ENCODE measurements at regions not wholly inside any gene's neighbourhood (a gene's known extent, or its start where the extent isn't known, plus 50 kb on each side); places are given as distances from the start of the nearest gene placed in this dataset.
A peak's percentile ranks its signal among the peaks of the same experiment; 100 is the strongest.
"Not testable (repeated sequence)": the region's sequence is repeated elsewhere in the genome, so short reads cannot be mapped to it uniquely, and the experiment has no call there.

DNA sequence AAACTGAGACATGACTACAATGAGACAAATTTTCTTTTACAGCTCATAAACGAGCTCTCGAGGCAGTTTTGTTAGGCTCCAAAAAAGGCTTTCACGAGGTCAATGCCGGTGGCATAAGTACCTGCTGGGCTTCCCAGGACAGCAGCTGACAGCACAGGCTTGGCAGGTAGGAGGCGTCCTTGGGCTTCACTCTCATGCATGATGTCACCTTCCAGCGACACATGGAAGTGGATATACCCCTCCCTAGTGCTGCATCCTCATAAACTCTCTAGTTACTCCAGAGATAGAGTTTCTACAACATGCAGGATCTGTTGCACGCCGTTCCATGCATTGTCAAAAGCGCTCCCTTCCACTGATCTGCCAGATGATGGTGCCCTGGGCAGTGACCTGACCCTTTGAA, 112.5 kb upstream of the PAXBP1 start:
- no peak for DNase-seq (ENCODE audit: low read depth, low spot score)

DNA sequence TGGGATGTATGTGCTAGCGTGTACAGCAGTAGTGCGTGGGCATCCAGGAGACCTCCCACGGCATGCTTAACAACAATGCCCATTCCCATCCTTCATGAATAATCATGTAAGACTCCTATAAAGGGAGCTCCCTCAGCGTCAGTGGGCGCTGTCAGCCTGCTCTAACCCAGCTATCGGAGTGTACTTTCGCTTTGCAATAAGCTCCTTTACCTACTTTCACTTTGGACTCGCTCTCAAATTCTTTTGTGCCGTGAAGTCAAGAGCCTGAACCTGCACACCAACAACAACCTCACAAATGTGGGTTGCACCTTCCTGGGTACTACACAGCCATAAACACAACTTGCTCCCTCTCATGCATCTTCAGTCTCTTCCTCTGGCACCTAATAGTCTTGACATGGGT, 114.8 kb upstream of the PAXBP1 start:
- DNase-seq (ENCODE audit: low read depth, low spot score): no peak

DNA sequence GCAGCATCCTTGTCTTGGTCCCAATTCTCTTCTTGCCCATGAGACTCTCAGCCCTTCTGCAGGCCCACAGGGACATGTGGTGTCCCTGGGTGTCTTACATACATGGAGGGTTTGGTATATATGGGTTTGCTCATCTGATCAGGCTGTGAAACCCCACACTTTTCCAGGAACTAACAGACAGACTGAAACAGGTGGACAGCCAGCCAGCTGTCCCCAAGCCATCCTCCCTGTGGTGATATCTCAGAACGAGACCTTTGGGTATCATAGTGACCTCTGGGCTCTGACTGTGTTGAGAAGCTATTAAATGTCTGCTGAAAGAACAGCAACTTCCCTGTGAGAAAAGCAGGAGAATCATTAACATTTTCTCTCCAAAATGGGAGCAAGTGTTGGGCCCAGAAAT, 115.5 kb upstream of the PAXBP1 start:
- DNase-seq (ENCODE audit: low read depth, low spot score): no peak

DNA sequence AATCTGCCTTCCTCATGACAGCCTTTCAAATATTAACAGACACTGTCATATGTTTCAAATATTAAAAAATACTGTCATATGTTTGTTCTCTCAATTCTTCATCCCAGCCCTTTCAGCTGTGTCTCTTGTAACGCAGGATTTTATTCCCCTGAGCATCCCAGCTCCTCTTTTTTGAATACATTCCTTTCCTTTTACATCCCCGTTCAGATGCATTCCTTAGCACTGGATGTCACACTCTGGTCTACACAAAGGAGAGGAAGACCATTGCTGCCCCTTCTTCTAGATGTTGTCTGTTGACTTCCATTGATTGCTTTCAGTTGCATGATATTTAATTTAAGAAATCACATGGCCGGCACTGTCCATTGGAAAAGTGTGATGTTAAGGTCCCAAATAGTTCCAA, 117.4 kb upstream of the PAXBP1 start:
- peak; percentile 15 for DNase-seq (ENCODE audit: low read depth, low spot score)

DNA sequence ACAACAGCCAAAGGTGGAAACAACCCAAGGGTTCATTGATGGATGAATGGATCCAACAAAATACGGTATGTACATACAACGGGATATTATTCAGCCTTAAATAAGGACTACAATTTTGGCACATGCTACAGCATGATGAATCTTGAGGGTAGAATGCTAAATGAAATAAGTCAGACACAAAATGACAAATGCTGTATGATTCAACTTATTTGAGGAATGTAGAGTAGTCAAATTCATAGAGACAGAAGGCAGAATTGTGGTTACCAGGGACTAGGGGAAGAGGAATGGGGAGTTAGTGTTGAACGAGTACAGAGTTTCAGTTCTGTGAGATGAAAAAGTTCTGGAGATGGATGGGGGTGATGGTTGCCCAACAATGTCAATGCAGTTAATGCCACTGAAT, 118.0 kb upstream of the PAXBP1 start:
- peak; percentile 11 for DNase-seq (ENCODE audit: low read depth, low spot score)

DNA sequence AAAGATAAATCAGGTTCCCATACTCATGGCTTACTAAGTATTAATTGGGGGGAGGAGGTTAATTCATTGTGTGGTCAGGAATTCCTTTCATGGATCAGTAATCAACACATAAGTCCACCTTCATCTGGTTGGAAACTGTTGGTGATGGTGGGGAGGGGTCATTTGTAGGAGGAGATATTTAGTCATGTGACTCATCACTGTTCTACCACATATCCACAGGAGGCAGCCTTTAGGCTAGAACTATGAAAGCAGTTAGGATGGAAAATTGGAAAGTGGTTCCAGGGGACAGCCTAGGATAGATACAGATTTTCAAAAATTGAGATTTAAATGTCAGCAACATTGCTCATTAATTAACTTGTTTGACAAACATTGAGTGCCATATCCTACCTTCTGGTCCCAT, 122.8 kb upstream of the PAXBP1 start:
- DNase-seq (ENCODE audit: low read depth, low spot score): no peak

DNA sequence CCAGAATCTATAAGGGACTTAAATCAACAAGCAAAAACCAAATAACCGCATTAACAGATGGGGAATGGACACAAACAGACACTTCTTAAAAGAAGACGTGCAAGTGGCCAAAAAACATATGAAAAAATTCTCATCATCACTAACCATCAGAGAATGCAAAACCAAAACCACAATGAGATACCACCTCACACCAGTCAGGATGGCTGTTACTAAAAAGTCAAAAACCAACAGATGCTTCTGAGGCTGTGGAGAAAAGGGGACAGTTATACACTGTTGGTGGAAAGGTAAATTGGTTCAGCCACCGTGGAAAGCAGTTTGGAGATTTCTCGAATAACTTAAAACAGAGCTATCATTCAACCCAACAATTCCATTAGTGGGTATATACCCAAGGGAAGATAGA, 124.9 kb upstream of the OLIG2 start:
- no peak for DNase-seq (ENCODE audit: low read depth, low spot score)

DNA sequence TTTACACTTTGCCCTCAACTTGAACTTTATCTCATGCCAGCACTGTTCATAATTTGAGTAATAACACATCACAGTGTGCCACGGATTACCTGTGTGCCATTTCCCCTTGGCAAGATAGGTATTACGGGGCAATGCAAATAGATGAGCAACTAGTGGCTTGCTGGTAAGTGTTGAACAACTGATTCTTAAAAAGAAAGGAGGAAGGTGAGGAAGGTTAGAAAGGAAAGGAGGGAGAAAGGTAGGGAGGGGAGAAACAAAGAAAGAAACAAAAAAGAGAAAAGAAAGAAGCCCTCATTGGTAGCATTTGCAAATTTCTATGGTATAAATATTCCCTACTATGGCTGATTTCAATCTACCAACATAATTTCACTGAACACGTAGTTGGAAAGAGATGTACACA, 118.2 kb upstream of the OLIG2 start:
- no peak for DNase-seq (ENCODE audit: low read depth, low spot score)

DNA sequence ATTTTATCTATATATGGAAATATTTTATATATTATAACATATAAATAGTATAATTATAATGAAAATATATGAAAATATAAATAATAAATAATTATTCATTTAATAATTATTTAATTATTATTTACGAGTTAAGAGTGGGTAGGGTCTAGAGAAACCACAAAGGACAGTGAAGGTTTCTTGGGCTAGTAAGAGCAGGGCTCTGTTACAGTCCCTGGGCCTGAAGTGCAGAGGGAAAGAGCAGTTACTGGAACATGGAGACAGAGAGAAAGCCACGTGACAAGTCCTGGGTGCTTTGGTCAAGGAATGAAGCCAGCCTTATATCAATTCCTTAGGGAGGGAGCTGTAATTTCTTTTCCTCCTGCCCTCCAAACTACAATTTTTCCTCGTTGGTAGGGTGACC, 117.2 kb upstream of the OLIG2 start:
- no peak for DNase-seq (ENCODE audit: low read depth, low spot score)

DNA sequence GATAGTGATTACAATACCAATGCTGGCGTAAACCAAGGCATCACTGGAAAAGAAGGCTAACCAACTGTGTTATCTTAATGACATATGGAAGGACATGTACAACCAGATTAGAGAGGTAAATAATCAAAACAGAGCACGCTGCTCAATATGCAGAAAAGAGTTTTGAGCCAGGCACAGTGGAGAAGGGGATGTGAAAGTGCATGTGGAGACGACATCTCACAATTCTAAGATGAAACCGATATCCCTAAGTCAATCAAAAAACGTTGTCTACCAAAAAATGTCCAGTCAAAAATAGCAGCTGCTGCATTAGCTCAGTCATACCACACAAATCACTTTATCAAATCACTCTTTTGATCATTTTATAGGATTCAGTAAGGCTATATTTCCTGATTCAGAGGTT, 116.3 kb upstream of the OLIG2 start:
- DNase-seq (ENCODE audit: low read depth, low spot score): no peak

DNA sequence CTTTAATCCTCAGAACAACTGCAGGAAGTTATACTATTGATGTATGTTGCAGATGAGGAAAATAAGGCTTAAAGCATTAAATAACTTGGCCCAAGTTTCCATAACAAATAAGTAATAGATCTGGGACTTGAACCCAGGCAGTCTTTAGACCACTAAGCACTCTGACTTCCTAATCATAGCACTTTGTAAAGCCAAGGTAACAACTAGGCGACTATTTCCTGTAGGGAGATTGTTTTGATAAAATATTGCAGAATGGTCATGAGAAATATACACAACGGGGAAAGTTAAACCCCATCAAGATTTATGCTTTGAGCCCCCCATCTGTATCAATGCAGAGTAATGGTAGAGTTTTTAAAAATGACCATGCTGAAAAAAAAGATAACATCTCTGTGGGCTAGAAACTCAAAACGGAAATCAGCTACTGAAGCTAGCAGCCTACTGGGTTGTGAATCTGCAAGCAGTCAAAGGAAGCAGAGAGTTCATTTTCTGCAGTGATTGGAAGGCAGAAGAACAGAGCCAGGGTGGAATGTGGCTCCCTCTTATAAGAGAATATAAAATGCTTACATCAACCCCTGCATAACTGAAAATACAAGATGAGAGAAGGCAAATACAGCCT, 111.2 kb upstream of the OLIG2 start:
- no peak for DNase-seq (ENCODE audit: low read depth, low spot score)

DNA sequence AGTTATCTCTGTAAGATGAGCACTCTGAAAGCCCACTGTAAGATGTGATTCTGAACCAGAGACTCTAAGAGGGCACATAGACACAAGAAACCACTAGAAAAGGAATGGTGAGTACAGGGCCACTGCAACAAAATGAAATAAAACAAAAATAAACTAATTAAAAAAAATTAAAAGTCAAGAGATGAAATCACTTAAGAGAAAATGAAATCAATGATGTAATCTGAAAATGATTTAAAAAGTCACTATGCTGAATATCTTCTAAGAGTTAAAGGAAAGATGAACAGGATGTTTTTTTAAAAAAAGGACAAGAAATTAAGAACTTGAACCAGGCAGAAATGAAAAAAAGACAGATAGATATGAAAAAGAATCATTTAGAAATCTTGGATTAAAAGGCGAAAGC, 110.6 kb upstream of the OLIG2 start:
- no peak for DNase-seq (ENCODE audit: low read depth, low spot score)

DNA sequence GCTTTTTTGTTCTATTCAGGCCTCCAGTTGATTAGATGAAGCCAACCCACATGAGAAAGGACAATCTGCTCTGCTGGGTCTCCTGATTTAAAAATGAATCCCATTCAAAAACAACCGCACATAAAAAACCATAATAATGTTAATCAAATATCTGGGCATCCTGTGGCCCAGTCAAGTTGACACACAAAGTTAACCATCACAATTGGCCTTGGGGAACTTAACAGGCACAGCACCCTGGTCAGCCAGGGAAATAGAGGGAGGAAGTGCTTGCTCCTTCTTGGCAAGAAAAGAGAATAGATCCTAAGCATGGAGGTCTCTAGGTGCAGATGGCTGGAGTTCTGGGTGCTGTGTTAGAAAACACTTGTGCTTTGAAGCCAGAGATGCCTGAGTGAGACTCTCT, 109.6 kb upstream of the OLIG2 start:
- no peak for DNase-seq (ENCODE audit: low read depth, low spot score)

DNA sequence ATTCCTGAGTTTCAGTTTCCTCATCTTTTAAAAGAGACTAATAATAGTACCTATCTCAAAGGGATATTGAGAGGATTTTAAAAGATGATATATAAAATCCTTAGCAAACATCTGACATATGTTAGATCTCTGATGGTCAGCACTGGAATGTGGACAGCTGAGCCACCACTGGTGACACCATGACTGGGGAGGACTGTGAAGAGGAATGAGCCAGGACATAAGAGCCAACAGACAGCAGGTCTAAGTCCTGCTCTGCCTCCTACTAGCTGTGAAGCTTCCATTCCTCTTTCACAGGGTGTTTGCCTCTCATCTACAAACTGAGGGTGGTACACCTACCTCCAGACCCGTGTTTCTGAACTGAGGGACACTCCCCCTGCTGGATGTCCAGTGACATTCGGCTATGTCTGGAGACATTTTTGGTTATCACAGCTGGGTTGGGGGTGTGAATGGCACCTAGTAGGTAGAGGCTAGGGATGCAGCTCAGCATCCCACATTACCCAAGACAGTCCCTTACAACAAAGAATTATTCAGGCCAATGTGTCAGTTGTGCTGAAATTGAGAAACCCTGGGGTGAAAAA, 109.1 kb upstream of the OLIG2 start:
- no peak for DNase-seq (ENCODE audit: low read depth, low spot score)

DNA sequence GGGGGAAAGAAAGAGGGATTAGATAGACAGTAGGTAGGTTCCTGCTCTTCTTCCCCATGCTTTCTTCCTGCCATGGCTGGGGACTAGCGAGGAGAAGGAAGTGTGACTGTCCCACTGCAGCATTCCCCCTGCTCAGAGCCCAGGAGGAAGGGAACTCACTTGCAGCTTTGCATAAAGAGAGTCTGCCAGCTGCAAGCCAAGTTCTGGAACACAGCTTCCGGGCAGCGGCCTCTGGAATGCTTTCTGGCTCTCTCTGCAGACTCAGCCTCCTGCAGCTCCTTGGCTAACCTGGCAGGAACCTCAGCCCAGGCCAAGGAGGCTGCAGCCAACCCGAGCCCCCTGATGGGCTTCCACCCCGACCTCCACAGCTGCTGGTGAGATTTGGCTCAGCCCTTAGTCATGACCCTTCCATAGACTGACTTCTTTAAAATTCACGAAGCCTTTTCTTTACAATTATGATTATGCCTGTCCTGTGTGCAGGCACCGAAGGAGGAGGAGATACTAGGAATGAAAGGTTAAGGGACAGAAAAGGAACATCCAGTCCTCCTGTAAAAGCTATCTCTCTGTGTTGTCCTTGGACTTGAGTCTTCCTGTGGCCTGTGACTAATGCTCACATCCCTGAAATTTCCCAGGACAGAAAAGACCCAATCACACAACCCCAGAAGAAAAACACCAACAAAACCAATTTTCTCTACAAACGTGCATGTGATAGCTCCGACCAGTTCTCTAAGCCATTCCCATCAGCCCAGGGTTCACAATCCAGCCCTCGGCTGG, 108.2 kb upstream of the OLIG2 start:
- peak; percentile 78 for DNase-seq (ENCODE audit: low read depth, low spot score)

DNA sequence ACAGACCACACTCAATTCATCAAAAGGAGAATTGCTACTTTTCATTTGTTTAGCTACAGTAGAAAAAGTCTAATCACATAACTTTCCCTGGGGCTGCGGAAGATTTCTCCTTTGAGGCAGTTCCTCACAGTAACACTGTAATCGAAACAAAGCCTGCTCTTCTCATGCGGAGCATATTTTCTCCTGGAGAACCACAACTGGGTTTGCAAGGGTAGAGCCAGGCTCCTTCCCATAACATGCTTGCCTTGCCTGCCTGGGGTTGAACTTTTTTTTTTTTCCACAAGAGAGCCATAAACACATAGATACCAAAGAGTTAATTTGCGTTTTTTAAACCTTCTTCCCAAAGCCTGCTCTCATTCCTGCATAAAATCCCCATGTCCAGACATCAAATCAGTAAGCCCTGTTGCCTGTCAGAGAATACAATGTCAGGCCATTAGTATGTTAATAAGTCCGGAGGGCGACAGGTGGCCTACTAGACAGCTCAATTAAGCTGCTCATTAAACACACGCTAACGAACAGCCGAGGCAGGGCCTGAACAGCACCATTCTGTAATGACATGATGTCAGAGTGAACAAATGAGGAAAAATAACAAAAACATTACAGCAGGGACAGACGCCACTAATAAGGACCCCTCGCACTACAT, 107.1 kb upstream of the OLIG2 start:
- DNase-seq (ENCODE audit: low read depth, low spot score): peak; percentile 87

DNA sequence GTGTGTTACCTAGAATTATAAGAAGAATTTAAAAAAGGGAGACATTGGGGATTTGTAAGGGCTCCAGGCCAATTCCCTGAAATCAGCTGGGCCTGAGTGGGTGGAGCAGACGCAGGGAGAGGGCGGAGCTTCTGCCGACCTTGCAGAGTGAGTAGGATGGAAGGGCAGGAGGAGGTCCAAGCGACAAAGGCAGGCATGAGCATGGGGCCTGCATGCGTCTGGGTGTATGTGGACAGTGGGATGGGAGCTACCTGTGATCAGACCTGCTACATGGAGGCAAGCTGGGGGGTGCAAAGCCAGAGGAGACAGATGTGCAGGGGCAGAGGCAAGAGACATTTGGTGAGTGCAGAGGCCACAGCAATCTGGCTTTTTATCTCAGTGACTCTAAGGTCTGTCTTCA, 105.3 kb upstream of the OLIG2 start:
- DNase-seq (ENCODE audit: low read depth, low spot score): no peak

DNA sequence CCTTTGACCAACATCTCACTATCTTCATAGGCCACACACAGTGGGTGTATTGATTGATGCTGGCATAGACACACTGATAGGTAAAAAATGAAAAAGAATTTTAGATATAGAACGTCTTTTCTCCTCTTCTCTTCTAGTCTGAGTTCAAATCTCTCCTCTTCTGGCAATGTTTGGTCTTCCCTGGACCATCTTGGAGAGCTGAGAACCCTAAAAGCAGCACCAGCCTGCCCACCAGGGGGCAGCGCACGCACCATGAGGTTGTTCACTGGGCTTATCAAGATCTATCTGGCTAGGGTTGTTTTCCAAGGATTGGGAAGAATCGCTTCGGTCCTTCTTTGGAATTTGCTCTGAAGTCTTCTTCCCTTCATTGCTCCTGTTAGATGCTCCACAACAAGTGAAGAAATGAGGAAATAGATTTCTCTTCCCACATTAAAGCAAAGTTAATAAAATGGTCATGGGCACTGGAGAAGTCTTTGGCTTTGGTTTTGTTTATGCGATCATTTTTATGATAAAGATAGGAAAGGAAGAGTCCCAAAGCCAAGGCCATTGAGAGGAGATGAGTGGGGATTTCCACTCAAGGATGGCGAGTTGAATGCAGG, 104.0 kb upstream of the OLIG2 start:
- DNase-seq (ENCODE audit: low read depth, low spot score): no peak

DNA sequence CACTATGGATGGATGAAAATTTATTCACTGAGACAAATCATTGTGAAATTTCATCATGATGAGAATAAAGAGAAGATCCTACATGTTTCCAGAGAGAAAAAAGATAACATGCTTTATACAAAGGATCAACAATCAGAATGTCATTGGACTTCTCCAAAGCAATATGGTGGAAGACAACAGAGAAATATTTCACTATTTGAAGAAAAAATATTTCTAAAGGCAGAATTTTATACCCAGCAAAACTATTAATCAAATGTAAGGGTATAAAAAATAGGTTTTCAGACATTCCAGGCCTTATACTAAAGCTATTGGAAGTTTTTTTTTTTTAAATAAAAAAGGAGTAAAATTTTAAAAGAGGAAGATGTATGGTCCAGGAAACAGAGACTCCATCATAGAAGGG, 100.6 kb upstream of the OLIG2 start:
- DNase-seq (ENCODE audit: low read depth, low spot score): no peak

DNA sequence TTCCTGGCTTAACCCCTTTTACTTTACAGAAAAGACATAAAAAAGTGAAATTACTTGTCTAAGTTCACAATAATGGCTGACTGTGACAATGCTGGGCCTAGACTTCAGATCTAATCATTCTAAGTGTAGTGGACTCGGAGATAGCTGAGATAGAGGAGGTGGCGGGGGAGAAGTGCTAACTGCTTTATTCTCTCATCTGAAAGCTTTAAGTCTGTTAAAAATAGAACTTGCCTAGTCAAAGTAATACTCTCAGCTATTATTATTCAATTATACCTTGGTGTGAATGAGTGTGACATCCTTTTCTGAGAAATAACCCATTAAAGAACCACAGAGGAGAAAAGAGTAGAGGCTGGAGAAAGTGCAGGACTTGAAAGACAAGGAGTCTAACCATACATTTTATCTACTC, 96.1 kb upstream of the OLIG2 start:
- no peak for DNase-seq (ENCODE audit: low read depth, low spot score)

DNA sequence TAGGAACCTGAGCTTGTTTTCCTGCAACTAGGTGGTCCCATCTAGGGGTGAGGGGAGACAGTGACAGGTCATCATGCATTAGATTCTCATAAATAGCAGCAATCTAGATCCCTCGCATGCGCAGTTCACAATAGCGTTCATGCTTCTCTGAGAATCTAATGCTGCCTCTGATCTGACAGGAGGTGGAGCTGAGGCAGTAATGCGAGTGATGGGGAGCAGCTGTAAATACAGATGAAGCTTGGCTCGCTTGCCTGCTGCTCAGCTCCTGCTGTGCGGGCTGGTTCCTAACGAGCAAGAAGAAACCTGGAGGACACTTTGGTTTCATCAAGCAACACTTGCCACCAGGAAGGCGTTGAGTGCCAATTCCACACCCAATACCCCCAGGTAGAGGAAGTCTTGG, 95.1 kb upstream of the OLIG2 start:
- DNase-seq (ENCODE audit: low read depth, low spot score): no peak

DNA sequence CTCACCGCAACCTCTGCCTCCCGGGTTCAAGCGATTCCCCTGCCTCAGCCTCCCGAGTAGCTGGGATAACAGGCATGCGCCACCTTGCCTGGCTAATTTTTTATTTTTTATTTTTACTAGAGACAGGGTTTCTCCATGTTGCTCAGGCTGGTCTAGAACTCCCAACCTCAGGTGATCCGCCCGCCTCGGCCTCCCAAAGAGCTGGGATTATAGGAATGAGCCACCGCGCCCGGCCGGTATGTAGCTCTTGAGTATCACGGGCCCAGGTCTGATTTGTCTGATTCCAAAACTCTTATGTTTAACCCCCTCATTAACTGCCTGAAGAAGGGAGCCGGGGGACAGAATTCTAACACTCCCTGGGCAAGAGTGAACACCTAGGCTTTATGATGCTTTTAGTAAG, 91.7 kb upstream of the OLIG2 start:
- DNase-seq (ENCODE audit: low read depth, low spot score): not testable (repeated sequence)
